ENCODE measurements at regions not wholly inside any gene's neighbourhood (a gene's known extent, or its start where the extent isn't known, plus 50 kb on each side); places are given as distances from the start of the nearest gene placed in this dataset.

DNA sequence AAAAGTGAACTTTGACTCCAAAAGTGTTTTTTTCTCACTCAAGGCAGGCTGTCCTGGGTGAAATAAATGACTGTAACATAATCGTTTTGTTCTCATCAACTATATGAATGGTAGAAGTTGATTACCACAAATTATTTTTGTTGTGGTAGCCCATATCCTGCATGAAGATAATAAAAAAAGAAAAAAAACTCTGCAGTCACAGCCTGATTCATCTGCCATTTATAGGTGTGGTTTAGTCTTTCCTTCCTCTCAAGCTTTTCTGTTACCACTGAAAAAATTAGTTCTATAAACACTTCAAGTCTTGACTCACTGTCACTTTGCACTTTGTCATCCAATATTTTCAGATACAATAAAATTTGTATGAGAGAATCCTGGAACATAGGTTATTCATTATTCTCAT, 522.0 kb downstream of the PLCL1 start:
- no peak overlapping the region for H3K4me3 ChIP-seq
- peaks cover 0 to 26% (median 11%) of the 10 kb centered on the region in 7 donors for H3K27me3 ChIP-seq
- WGBS, 2 donors: 49 to 62% methylated on average over 1 of the region's 1 CpG
- intact Hi-C loops (cut with DNase I): no loop called here
- ATAC-seq (no peak), DNase-seq (no peak)
- H3K27ac ChIP-seq: no peak overlapping the region
- TF ChIP-seq, protein P1, sequence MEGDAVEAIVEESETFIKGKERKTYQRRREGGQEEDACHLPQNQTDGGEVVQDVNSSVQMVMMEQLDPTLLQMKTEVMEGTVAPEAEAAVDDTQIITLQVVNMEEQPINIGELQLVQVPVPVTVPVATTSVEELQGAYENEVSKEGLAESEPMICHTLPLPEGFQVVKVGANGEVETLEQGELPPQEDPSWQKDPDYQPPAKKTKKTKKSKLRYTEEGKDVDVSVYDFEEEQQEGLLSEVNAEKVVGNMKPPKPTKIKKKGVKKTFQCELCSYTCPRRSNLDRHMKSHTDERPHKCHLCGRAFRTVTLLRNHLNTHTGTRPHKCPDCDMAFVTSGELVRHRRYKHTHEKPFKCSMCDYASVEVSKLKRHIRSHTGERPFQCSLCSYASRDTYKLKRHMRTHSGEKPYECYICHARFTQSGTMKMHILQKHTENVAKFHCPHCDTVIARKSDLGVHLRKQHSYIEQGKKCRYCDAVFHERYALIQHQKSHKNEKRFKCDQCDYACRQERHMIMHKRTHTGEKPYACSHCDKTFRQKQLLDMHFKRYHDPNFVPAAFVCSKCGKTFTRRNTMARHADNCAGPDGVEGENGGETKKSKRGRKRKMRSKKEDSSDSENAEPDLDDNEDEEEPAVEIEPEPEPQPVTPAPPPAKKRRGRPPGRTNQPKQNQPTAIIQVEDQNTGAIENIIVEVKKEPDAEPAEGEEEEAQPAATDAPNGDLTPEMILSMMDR (IDR thresholded peaks at IDR 0.05): no peak
- no peaks in the 10 kb centered on the region for H3K9me3 ChIP-seq
- no peaks in the 10 kb centered on the region for H3K4me1 ChIP-seq
- H3K36me3 ChIP-seq: no peaks in the 10 kb centered on the region

GRCh38 chr2:198325359-198325758, 521.0 kb downstream of the PLCL1 start:
- ATAC-seq: no peak
- intact Hi-C loops (cut with DNase I): no loop called here
- H3K36me3 ChIP-seq: no peaks in the 10 kb centered on the region
- no peak overlapping the region for H3K27ac ChIP-seq
- H3K9me3 ChIP-seq: no peaks in the 10 kb centered on the region
- H3K4me1 ChIP-seq: no peaks in the 10 kb centered on the region
- WGBS, 2 donors: 87 to 91% methylated on average over 2 of the region's 2 CpGs
- H3K27me3 ChIP-seq: peaks cover 0 to 37% (median 22%) of the 10 kb centered on the region in 7 donors
- no peak overlapping the region for H3K4me3 ChIP-seq
- DNase-seq: no peak
- TF ChIP-seq, protein P1 (IDR thresholded peaks at IDR 0.05): no peak

GRCh38 chr2:198324071-198324470, 519.7 kb downstream of the PLCL1 start:
- no peak for ATAC-seq
- no peak for DNase-seq
- H3K9me3 ChIP-seq: no peaks in the 10 kb centered on the region
- no peaks in the 10 kb centered on the region for H3K4me1 ChIP-seq
- no peak overlapping the region for H3K4me3 ChIP-seq
- WGBS, 2 donors: 72 to 83% methylated on average over 4 of the region's 4 CpGs
- no peaks in the 10 kb centered on the region for H3K36me3 ChIP-seq
- no peak overlapping the region for H3K27ac ChIP-seq
- TF ChIP-seq, protein P1 (IDR thresholded peaks at IDR 0.05): no peak
- H3K27me3 ChIP-seq: peaks cover 0 to 50% (median 28%) of the 10 kb centered on the region in 7 donors
- intact Hi-C loops (cut with DNase I): no loop called here

DNA sequence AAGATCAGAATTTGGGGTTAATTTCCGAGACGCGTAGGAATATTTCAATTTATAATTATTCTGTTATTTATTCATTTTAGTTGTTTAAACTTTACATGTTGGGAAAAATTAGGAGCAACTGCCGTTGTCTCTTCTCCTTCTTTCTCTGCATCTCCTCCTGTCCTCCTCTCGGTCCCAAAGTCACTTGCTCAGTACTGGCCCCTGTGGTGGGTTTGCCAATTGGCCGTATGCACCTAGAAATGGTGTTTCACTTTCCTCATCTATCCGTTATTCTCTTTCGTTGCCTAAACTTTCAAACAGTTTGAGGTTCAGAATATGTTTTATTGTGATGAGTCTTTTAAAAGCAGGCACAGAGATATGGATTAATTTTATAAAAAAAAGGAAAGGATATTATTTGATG, 517.9 kb downstream of the PLCL1 start:
- no peak for DNase-seq
- H3K9me3 ChIP-seq: no peaks in the 10 kb centered on the region
- H3K36me3 ChIP-seq: no peaks in the 10 kb centered on the region
- no peak for ATAC-seq
- H3K4me3 ChIP-seq: no peak overlapping the region
- 73 to 77% methylated on average over 8 of the region's 8 CpGs for WGBS, 2 donors
- no peaks in the 10 kb centered on the region for H3K4me1 ChIP-seq
- TF ChIP-seq, protein P1 (IDR thresholded peaks at IDR 0.05): peak in 1 of 9 donors; percentile 26
- peaks cover 0 to 66% (median 43%) of the 10 kb centered on the region in 7 donors for H3K27me3 ChIP-seq
- intact Hi-C loops (cut with DNase I): no loop called here
- H3K27ac ChIP-seq: no peak overlapping the region
